ENCODE measurements at regions not wholly inside any gene's neighbourhood (a gene's known extent, or its start where the extent isn't known, plus 50 kb on each side); places are given as distances from the start of the nearest gene placed in this dataset.

DNA sequence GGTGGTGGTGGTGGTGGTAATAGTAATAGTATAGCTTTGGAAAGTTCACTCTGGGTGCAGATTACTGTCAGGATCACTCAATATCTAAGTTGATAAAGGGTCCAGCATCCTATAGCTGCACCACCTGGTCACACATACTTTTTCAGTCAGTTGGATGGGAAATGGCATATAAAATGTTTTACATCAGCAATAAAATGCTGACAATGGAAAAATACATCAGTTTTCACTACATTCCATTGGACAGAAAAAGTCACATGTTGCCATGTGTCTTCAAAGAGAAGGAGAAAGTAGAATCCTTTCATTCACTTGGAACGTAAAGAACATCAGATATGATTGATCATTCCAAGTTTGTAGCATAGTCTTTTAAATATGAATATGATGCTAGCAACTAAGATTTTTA is 481.4 kb downstream of the SLITRK6 start:
- H3K36me3 ChIP-seq (ENCODE audit: control insufficient read depth in 1 of 2, insufficient read depth in 2 of 2, low read length in 2 of 2): no peaks in the 10 kb centered on the region
- H2AFZ ChIP-seq (ENCODE audit: low read depth, low read length, poor library complexity, severe bottlenecking): no peak overlapping the region
- DNase-seq (ENCODE audit: low read depth, low spot score): no peak
- ChIA-PET POLR2A (no interaction called here), RAD21 (ENCODE audit: low non-redundant PET in 1 of 2, low total read pairs in 2 of 2, uncharacterized antibody in 2 of 2, unreplicated experiment in 2 of 2) (no interaction called here), CTCF (no interaction called here)
- no peaks in the 10 kb centered on the region for H3K9me3 ChIP-seq (ENCODE audit: control insufficient read depth in 1 of 2, insufficient read depth in 1 of 2, low read depth in 1 of 2, low read length in 2 of 2)
- H3K4me1 ChIP-seq (ENCODE audit: control insufficient read depth in 1 of 2, insufficient read depth in 2 of 2, low read length in 2 of 2): peaks cover 5 to 11% of the 10 kb centered on the region in 2 experiments; a peak in 3 of 4 replicates
- H3K4me3 ChIP-seq (replicated peaks in 1 of 2; ENCODE audit: low read depth in 1 of 2, low read length in 2 of 2): no peak overlapping the region
- H4K20me1 ChIP-seq (ENCODE audit: insufficient read depth): no peaks in the 10 kb centered on the region
- no peak overlapping the region for H3K27ac ChIP-seq (ENCODE audit: low read depth, low read length)
- TF ChIP-seq CEBPB (IDR thresholded peaks at IDR 0.05; ENCODE audit: low read depth): no peak
- TF ChIP-seq YY1 (IDR thresholded peaks at IDR 0.05; ENCODE audit: extremely low read depth, insufficient replicate concordance, low read depth, low read length): no peak
- no peak for TF ChIP-seq SIN3A (IDR thresholded peaks at IDR 0.05; ENCODE audit: low read depth)
- no peak for TF ChIP-seq SRF (IDR thresholded peaks at IDR 0.05; ENCODE audit: low read depth)
- no peak for TF ChIP-seq CBX3 (IDR thresholded peaks at IDR 0.05; ENCODE audit: low read depth)
- no peak for TF ChIP-seq EGR1 (IDR thresholded peaks at IDR 0.05; ENCODE audit: low read depth)
- TF ChIP-seq ATF3 (IDR thresholded peaks at IDR 0.05): no peak
- TF ChIP-seq POLR2AphosphoS5 (IDR thresholded peaks at IDR 0.05; ENCODE audit: low read depth, low read length): no peak
- no peak for TF ChIP-seq TCF7L2 (IDR thresholded peaks at IDR 0.05; ENCODE audit: borderline replicate concordance, extremely low read depth, insufficient read depth, insufficient read length)
- no peak for TF ChIP-seq JUND (IDR thresholded peaks at IDR 0.05)
- TF ChIP-seq ELF1 (IDR thresholded peaks at IDR 0.05; ENCODE audit: borderline replicate concordance, low read depth): no peak
- TF ChIP-seq RAD21 (IDR thresholded peaks at IDR 0.05; ENCODE audit: low read depth): no peak
- TF ChIP-seq EZH2 (IDR thresholded peaks at IDR 0.05): no peak
- no peak for TF ChIP-seq FOSL1 (IDR thresholded peaks at IDR 0.05; ENCODE audit: low read depth)
- TF ChIP-seq, protein P1, sequence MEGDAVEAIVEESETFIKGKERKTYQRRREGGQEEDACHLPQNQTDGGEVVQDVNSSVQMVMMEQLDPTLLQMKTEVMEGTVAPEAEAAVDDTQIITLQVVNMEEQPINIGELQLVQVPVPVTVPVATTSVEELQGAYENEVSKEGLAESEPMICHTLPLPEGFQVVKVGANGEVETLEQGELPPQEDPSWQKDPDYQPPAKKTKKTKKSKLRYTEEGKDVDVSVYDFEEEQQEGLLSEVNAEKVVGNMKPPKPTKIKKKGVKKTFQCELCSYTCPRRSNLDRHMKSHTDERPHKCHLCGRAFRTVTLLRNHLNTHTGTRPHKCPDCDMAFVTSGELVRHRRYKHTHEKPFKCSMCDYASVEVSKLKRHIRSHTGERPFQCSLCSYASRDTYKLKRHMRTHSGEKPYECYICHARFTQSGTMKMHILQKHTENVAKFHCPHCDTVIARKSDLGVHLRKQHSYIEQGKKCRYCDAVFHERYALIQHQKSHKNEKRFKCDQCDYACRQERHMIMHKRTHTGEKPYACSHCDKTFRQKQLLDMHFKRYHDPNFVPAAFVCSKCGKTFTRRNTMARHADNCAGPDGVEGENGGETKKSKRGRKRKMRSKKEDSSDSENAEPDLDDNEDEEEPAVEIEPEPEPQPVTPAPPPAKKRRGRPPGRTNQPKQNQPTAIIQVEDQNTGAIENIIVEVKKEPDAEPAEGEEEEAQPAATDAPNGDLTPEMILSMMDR (IDR thresholded peaks at IDR 0.05 in 2 of 3, conservative IDR thresholded peaks at IDR 0.05 in 1 of 3; ENCODE audit: borderline replicate concordance in 1 of 3, insufficient read depth in 1 of 3, low read depth in 2 of 3, low read length in 2 of 3): no peak
- no peak for TF ChIP-seq EZH2phosphoT487 (IDR thresholded peaks at IDR 0.05; ENCODE audit: borderline replicate concordance)
- H3K79me2 ChIP-seq (ENCODE audit: insufficient read depth, low read length): no peaks in the 10 kb centered on the region
- H3K9ac ChIP-seq (ENCODE audit: low read length): no peak overlapping the region
- ATAC-seq: no peak
- BruUV-seq (replicated peaks): no TSS peak
- no peaks in the 10 kb centered on the region for H3K9me2 ChIP-seq (ENCODE audit: insufficient read depth)
- intact Hi-C loops (cut with micrococcal nuclease): no loop called here
- no peaks in the 10 kb centered on the region for H3K27me3 ChIP-seq (ENCODE audit: insufficient read depth, low read length)
- no peak overlapping the region for H3K4me2 ChIP-seq (ENCODE audit: low read length)

Measured in HCT116 (cell line).